Posterior cingulate gyrus (tissue), 11 donors: ENCODE measurements at regions not wholly inside any gene's neighbourhood (a gene's known extent, or its start where the extent isn't known, plus 50 kb on each side); places are given as distances from the start of the nearest gene placed in this dataset.
"Not testable (repeated sequence)": the region's sequence is repeated elsewhere in the genome, so short reads cannot be mapped to it uniquely, and the experiment has no call there.

Experiments
- DNase-seq, 10 donors: peaks; one replicate each; pipeline versions ENCODE4 v3.0.0 to v3.0.0-alpha.2; 2020 to 2021; ENCODE audit warnings: mixed read lengths in 3 of 10
- intact Hi-C: fragments of 100-400 bp; cut with DNase I; formaldehyde crosslinking; loops from one replicate; pipeline ENCODE4 v1.15.1; 2023

GRCh38 chr9:73327149-73327548 is 175.5 kb downstream of the ANXA1 start:
- intact Hi-C loops, result no loop called here
- DNase-seq, result no peak

- intact Hi-C loops, result not testable (repeated sequence)
Observed at GRCh38 chr9:73337182-73337581, 185.5 kb downstream of the ANXA1 start.

GRCh38 chr9:73344060-73344459 is 192.4 kb downstream of the ANXA1 start:
- no peak for DNase-seq
- intact Hi-C loops, result no loop called here

More at GRCh38 chr9:73337182-73337581, 185.5 kb downstream of the ANXA1 start:
- DNase-seq, result not testable (repeated sequence)

- intact Hi-C loops, result no loop called here
- no peak for DNase-seq
Observed at GRCh38 chr9:73347123-73347522, 195.5 kb downstream of the ANXA1 start.

GRCh38 chr9:73347720-73348119 is 196.1 kb downstream of the ANXA1 start:
- intact Hi-C loops, result no loop called here
- no peak for DNase-seq

GRCh38 chr9:73348471-73348870 is 196.8 kb downstream of the ANXA1 start:
- DNase-seq, result no peak
- intact Hi-C loops, result no loop called here

GRCh38 chr9:73349476-73349875 is 197.8 kb downstream of the ANXA1 start:
- no peak for DNase-seq
- intact Hi-C loops, result no loop called here

GRCh38 chr9:73357607-73358006 is 205.9 kb downstream of the ANXA1 start:
- DNase-seq, result no peak
- intact Hi-C loops, result no loop called here

- no peak for DNase-seq
- intact Hi-C loops, result no loop called here
Observed at GRCh38 chr9:73370053-73370452, 218.4 kb downstream of the ANXA1 start.

GRCh38 chr9:73371801-73372200 is 220.1 kb downstream of the ANXA1 start:
- intact Hi-C loops, result no loop called here

GRCh38 chr9:73380411-73380810 is 228.7 kb downstream of the ANXA1 start:
- intact Hi-C loops, result no loop called here
- peak in 1 of 10 donors; percentile 54 for DNase-seq

More at GRCh38 chr9:73371801-73372200, 220.1 kb downstream of the ANXA1 start:
- no peak for DNase-seq

- intact Hi-C loops, result no loop called here
Observed at GRCh38 chr9:73402081-73403028, 250.7 kb downstream of the ANXA1 start.

GRCh38 chr9:73411494-73411893 is 259.8 kb downstream of the ANXA1 start:
- intact Hi-C loops, result no loop called here
- no peak for DNase-seq

More at GRCh38 chr9:73402081-73403028, 250.7 kb downstream of the ANXA1 start:
- peak in 1 of 10 donors; percentile 47 for DNase-seq

GRCh38 chr9:73412874-73413273 is 261.2 kb downstream of the ANXA1 start:
- intact Hi-C loops, result no loop called here
- DNase-seq, result no peak

- intact Hi-C loops, result no loop called here
- DNase-seq, result no peak
Observed at GRCh38 chr9:73423891-73424290, 272.2 kb downstream of the ANXA1 start.

- DNase-seq, result peak in 1 of 10 donors; percentile 9
- intact Hi-C loops, result no loop called here
Observed at GRCh38 chr9:73426269-73426668, 274.6 kb downstream of the ANXA1 start.

GRCh38 chr9:73434826-73435225 is 283.2 kb downstream of the ANXA1 start:
- DNase-seq, result no peak
- intact Hi-C loops, result no loop called here

- no peak for DNase-seq
- intact Hi-C loops, result no loop called here
Observed at GRCh38 chr9:73437758-73438157, 286.1 kb downstream of the ANXA1 start.

- DNase-seq, intact Hi-C loops: not testable (repeated sequence)
Observed at GRCh38 chr9:73439839-73440238, 288.2 kb downstream of the ANXA1 start.

GRCh38 chr9:73441223-73441622 is 289.6 kb downstream of the ANXA1 start:
- intact Hi-C loops, result no loop called here

GRCh38 chr9:73441890-73442818 is 290.5 kb downstream of the ANXA1 start:
- intact Hi-C loops, result no loop called here
- no peak for DNase-seq

More at GRCh38 chr9:73441223-73441622, 289.6 kb downstream of the ANXA1 start:
- no peak for DNase-seq
